RPMI7951 (cell line): ENCODE measurements at regions not wholly inside any gene's neighbourhood (a gene's known extent, or its start where the extent isn't known, plus 50 kb on each side); places are given as distances from the start of the nearest gene placed in this dataset.
"Not testable (repeated sequence)": the region's sequence is repeated elsewhere in the genome, so short reads cannot be mapped to it uniquely, and the experiment has no call there.

Source experiments
- DNase-seq: peaks from one replicate; pipeline ENCODE4 v3.0.0-alpha.2; 2012; ENCODE audit warnings: low read depth

DNA sequence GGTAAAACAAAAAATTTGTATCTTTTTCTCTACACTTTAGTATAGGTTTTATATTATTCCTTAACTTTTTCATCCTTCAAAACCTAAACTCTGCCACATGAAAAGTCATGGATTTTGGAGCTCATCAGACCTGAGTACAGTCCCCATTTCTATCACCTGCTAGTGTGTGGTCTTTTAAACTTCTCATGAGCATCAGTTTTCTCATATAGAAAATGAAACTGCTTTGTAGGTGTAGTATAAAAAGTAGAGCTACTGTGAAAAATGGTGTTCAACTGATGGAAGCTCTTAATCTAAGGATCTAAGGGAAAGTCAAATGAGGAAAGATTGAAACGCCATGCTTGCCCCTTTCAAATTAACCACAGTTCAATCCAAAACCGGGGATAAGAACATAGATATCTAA is 686.5 kb downstream of the MECOM start:
- no peak for DNase-seq

DNA sequence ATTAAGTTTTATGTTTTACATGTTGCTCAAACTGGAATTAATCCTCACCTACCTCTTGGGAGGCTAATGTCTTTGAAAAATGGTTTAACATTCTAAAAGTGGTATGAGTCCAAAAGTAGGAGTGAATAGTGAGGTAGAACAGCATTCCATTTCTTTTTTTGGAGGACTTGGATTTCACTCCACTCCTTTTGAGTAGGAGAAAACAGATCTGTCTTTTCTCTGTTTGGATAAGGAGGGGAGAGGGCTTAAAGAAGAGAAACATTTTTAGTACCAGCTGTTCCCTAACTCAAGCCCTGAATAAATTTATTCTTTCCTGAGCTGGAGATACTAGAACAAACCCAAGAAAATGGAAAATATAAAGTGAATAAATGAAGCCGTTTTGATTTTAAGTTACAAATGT is 687.9 kb downstream of the MECOM start:
- no peak for DNase-seq

DNA sequence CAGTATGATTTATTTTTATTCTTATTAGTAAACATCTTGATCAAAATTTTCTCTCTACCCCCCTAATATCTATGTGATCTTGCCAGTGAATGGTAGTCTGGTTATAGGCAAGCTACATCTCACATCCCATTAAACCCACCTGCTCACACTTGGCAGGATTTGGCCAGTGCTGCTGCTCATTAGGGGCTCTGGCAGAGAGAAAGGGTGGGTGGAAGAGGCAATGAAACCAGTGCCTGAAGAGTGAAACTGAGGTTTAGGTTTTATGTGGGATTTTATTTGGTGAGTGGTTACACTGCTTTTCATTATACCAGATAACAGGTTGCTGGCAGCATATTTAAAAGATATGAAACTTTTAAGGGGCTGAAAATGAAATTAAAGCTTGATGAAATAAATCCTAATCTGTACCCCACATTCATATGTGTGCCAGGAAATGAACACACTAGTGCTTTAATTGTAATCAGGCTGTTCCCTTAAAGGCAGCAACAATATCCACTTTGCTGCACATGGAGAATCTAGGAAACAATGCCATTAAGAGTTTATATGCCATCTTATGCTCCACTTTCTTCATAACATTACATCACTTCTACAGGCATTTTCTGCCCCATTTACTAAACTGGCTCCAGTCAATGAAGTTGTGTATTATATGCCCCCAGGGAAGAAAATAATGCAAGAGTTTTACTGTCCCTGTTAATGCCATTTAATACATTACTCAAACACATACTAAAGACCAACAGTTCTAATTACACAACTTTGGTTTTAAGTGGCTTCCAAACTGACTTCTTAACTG is 688.7 kb downstream of the MECOM start:
- DNase-seq, result no peak

DNA sequence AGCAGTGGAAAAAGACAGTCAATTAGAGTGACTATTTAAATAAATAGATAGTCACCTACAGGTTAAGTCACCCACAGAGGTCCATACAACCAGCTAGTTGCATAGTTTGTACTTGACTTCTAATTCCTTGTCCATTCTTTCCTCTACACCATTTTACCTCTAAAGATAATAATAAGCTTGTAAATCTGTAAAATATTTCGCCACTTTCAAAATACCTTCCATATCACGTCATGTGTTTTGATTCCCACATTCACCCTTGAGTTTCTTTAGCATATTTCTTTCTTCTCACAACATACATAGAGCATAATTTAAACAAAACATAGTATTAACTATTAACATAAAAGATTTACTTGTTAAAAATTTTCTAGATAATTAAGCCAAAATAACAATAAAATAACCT is 689.6 kb downstream of the MECOM start:
- DNase-seq, result no peak

DNA sequence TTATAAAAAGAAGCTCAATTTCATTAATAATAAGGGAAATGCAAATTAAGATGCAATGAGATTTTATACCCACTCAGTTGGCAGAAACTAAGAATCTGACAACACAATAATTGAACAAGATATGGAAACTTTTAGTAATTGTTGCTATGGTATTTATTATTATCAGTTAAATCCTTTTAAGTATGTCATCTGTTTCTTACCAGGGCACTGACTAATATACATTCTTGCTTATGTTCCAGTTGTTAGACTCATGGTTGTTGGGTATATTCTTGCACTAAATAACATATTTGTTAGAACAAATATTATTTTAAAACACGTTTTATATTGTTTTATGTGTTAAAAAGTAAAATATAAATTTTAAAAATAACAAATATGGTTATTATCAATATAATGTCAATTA is 690.3 kb downstream of the MECOM start:
- no peak for DNase-seq

DNA sequence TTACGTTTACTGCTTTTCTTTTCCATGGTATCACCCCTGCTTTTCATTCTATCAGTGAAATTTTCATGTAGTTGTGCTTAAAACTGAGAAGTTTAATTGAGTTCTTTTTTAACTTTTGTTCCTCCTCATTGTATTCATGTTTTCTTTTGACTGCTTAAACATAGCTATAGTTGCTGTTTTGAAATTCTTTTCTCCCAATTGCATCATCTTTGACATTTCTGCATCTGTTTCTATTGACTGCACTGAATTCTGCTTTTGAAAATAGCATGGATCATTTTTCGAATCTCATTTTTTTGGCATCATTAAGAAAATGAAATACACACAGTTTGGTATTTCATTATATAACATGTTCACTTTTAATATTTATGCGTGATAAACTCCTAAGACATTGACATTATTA is 694.9 kb downstream of the MECOM start:
- DNase-seq, result no peak

DNA sequence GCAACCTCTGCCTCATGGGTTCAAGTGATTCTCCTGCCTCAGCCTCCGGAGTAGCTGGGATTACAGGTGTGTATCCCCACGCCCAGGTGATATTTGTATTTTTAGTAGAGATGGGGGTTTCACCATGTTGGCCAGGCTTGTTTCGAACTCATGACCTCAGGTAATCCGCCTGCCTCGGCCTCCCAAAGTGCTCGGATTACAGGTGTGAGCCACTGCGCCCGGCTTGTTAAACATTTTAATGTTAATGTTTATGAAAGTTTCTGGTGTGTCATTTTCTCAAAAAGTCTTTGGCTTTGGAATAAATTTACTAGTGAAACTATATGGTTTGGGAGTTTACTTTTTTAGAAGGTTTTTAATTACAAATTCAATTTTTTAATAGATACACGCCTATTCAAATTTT is 698.8 kb downstream of the MECOM start:
- no peak for DNase-seq

DNA sequence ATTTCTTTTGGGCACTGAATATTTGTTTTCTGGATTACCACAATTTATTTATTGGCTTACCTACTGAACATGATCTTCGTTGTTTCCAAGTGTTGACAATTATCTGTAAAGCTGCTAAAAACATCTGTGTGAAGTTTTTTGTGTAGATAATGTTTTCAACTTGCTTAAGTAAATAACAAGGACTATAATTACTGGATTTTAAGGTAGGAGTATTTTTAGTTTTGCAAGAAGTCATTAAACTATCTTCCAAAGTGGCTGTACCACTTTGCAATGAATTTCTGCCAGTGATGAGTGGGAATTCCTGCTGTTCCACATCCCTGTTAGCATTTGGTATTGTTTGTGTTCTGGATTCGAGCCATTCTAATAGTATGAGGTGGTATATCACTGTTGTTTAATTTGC is 702.2 kb downstream of the MECOM start:
- DNase-seq, result no peak

DNA sequence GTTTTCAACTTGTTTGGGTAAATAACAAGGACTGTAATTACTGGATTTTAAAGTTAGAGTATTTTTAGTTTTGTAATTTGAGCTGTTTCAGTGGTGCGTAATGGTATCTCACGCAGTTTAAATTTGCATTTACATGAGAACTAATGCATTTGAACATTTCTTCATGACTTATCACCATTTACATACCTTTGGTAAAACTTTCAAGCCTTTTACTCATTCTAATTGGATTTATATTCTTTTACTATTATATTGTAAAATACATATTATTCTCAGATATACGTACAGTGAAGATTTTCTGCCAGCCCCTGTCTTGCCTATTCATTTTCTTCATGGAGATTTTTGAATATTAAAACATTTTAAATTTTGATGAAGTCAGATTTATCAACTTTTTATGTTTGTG is 703.8 kb downstream of the MECOM start:
- DNase-seq, result no peak

DNA sequence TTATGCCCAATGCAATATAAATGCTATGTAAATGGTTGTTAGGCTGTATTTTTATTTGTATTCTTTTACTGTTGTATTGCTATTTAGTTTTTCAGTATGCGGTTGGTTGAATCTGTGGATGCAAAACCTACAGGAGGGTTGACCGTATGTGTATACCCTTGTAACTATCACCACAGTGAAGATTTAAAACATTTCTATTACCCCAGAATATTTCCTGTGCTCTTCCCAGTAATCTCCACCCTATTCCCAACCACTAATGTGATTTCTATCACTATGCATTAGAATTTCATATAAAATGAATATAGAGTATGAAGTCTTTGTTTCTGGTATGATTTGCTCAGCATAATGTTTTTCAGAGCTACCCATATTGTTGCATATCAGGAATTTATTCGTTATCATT is 705.0 kb downstream of the MECOM start:
- DNase-seq, result no peak

DNA sequence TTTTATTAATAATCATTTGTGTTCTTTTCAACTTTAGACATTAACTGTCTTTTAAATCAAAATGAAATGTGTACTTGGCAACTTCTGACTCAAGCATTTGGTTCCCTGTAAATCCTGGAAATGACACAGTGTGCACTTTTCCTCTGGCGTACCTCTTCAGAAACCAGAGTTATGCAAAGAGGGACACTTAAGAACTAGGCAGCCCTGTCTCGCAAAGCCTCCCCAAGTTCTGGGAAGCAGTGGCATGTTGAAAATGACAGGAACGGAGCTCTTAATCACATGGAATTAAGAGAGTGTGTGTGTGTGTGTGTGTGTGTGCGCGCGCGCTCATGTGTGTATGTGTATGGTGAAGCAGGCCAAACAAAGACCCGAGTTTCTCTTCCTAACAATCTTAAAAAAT is 707.4 kb downstream of the MECOM start:
- DNase-seq, result no peak

DNA sequence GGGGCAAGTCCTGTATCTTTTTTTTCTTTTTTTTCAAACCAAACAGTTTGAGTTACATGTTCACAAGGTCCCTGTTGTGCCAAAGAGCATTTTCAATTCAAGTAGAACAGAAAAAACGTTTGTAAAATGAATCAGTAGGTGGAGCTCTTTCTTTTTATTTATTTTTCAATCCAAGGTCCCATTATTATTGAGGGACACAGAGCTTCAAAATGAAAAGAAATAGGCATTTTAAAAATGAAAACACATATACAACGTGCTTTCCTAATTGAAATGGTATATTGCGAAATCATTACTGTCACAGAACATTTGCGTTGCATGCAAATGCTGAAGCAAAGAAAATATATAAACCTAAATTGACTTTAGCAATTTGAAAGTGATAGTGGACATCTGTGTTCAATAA is 711.0 kb downstream of the MECOM start:
- DNase-seq, result peak; percentile 28

DNA sequence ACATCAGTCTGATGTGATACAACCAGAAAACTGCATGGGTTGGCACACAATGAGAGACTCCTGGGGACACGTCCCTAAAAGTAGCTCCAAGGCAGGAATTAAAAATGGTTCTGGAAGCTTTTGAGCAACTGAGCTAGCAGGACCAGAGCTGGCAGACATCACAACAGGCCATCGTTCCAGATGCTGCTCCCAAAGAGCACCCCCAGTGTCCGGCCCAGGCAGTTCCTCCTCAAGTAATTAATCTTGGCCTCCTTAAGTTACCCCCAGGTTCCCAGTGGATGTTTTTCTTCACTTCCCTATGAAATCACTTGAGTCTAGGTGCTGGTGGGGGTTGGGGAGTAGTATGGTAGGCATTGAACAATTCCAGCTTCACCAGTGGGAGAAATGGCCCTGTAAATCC is 711.6 kb downstream of the MECOM start:
- peak; percentile 4 for DNase-seq

DNA sequence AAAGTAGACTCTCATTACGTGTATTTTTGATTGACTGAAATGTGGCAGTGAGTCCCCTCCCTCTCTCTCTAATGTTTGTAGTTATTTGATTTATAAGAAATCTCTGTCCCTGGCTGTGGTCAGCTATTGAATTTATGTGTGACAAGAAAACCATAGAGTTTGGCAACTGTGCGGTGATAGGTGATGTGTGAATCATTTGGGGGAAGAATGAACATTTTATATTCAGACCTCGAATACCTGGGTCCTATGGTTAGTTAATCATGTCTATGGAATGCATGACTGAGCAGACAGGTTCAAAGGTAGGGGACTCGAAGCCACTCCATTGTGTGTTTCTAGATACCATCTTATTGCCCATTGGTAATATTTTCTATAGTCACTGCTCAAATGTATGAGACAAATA is 712.1 kb downstream of the MECOM start:
- no peak for DNase-seq

DNA sequence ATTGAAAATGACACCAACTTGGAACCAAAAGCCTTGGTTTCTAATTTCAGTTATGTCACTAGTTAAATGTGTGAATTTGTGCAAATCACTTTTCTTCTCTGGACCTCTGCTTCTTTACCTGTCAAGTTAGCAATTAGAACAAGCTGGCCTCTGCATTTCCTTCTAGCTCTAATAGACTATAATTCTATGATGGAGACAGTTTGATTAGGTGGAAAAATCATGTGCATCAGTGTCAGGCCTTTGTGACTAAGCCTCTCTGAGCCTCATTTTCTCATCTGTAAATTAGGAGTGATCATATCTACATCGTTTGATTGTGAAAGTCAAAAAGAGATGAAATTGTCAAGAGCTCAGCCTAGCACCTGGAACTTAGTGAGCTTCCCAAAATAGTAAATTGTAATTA is 712.9 kb downstream of the MECOM start:
- DNase-seq, result no peak

DNA sequence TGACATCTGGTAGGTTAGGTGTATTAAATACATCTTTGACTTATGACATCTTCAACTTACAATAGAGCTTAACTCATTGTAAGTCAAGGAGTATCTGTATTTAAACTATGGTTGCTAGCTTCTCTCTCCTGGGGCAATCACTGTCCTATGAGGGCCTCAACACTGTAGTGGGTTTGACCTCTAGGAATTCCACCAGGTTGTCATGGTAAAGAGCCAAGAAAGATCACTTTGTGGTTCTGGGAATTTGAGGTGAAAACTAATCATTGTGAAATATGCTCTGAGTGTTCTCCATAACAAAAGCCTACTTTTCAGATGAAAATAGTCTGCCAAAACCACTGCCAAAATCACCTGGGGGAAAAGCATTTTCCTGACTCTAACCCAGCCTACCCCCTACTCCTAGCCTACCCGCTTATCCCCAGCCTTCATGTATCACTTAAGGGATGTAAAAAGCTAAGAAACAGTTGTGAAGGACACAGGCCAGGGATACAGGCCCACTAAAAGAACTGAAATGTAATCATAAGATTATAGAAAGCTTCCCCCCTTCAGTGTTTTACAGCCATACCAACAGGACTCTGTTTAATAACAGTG is 723.8 kb downstream of the MECOM start:
- no peak for DNase-seq

DNA sequence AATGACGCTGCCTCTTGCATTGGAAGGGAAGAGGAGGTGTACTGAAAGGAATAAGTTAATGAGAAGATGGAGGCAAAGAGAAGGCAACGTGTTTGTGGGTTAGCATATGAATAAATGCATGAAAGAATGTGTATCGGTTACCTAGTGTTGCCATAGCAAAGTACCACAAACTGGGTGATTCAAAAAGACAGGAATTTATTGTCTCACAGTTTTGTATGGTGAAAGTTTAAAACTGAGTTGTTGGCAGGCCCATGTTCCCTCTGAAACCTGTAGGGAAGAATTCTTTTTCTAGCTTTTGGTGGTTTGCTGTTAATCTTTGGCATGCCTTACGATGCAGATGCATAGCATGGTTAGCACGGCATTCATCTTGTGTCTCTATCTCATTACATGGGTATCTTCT is 729.9 kb downstream of the MECOM start:
- peak; percentile 27 for DNase-seq

DNA sequence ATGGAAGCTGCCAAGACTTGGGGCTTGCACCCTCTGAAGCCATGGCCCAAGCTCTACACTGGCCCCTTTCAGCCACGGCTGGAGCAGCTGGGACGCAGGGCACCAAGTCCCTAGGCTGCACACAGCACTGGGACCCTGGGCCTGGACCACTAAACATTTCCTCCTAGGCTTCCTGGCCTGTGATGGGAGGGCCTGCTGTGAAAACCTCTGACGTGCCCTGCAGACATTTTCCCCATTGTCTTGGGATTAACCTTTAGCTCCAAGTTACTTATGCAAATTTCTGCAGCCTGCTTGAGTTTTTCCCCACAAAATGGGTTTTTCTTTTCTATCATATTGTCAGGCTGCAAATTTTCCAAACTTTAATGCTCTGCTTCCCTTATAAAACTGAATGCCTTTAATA is 733.5 kb downstream of the MECOM start:
- DNase-seq, result not testable (repeated sequence)

DNA sequence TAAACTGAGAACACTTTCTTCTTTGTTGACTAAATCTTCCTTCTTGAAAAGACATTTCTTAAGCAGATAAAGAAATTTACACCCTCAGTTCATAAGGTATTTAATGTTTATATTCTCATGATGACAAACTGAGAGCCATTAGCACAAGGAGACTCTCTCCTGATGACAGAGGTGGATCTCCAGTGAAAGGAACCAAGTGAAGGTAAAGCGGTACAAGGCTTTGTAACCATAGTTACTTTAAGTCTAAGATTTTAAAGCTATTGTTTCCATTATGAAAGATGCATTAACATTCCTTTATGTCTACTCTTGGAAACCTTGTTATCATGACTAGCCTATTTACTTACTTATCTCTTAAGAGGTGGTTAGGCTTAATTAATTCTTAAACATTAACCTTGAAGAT is 737.1 kb downstream of the MECOM start:
- DNase-seq, result no peak

DNA sequence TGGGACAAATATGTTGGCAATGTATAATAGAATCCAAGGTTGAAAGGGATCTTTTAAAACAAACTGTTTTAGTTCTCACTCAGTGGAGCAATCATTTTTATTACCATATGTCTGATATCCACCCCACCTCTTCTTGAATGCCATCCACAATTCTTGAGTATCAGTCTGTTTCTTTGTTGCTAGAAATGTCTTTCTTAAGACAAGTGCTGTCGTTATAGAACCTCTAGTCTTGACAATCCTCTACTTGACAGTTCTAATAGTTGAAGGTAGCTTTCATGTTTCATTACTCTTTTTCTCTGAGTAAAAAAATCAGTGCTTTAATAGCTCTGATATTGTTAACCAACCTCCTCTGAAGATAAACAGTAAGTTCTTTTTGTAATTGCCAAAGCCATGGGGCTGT is 737.9 kb downstream of the MECOM start:
- DNase-seq, result no peak

DNA sequence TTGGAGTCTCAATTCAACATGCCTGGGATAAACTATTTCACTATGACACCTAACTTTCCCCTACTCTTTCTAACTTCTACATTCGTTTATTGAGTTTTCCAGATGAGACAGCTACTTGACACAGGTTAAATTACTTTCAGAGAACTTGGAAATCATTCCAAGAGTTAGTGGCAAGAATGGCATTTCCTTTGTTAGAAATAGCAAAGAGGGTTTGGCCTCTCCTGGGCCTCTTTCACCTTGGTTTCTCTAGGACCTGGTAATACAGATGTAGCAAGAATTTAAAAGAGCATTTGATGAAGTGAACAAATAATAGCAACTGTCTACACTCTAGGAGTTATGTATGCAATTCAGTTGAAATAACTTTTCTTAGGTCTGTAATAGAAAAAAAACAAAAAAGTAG is 748.9 kb downstream of the MECOM start:
- DNase-seq, result no peak

DNA sequence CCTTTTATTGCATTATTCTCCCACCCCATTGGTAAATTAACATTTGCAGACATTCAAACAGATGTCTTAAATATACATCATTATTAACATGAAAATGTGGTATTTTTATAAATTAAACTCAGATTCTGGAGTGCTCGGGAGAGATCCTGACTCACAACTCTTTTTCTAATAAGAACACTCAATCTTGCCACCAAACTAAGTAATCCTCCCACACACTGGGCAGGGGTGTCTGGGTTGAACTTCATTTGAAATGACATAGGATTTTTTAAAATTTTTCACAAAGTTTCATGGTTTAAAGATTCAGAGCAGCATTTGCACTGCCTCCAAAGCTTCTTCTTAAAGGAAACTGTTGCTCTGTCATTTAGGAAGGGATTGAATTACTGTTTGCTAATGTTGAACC is 754.3 kb downstream of the MECOM start:
- no peak for DNase-seq

DNA sequence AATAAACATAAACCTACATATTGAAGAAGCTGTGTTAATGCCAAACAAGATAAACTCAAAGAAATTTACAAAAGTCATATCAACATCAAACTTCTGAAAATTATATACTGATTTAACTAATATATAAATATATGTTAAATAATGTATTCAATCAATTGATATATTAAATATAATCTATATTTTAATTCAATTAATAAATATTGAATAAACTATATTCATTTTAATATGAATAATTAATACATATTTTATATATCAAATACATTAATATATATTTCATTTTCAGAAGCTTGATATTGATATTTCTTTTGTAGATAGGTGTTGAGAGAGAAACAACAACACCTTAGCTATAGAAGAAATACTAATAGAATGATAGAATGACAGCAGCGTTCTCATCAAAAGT is 768.1 kb downstream of the MECOM start:
- DNase-seq, result no peak

DNA sequence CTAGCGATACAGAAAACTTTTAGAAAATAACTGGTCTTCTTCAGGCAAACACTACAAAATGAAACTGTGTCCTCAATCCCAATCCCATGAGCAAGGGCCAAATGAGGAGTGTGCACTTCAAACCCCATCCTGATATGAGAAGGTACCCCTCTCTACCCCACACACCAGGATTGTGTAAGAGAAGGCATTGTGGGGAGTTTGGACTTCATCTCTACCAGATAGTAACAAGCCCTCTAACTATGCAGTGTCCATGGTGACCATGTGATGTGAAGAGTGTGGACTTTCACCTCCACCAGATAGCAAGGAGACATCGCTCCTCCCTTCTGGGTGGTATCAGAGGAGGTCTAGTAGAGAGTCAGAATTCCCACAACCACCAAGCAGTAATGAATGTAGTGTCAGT is 769.3 kb downstream of the MECOM start:
- no peak for DNase-seq
